Astrocyte of the hippocampus (primary cell): ENCODE measurements at regions not wholly inside any gene's neighbourhood (a gene's known extent, or its start where the extent isn't known, plus 50 kb on each side); places are given as distances from the start of the nearest gene placed in this dataset.

ENCODE experiments used
- DNase-seq: peaks from one replicate; pipeline ENCODE4 v3.0.0; 2011; ENCODE audit warnings: low read depth, low spot score

GRCh38 chr4:187232196-187232595 is 508.5 kb upstream of the FAT1 start:
- DNase-seq = no peak

DNA sequence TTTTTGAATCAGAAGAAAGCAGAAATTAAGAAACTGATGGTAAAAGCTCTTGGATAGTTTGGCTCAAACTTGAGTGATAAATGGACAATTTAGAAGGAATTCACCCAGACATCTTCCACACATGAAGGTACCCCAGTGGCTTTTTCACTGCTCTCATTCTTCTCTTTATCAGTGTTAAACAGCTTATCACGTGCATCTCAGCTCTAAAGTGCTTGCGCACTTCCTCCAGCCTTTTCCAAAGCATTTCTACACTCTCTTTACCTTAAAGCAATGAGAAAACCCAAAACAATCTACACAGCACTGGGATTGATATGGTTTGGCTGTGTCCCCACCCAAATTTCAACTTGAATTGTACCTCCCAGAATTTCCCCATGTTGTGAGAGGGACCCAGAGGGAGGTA is 509.1 kb upstream of the FAT1 start:
- DNase-seq = no peak

- DNase-seq = peak; percentile 35
These were observed 512.0 kb upstream of the FAT1 start for GRCh38 chr4:187235456-187236170.

- DNase-seq = peak; percentile 67
These were observed 512.7 kb upstream of the FAT1 start for GRCh38 chr4:187236209-187236890.

DNA sequence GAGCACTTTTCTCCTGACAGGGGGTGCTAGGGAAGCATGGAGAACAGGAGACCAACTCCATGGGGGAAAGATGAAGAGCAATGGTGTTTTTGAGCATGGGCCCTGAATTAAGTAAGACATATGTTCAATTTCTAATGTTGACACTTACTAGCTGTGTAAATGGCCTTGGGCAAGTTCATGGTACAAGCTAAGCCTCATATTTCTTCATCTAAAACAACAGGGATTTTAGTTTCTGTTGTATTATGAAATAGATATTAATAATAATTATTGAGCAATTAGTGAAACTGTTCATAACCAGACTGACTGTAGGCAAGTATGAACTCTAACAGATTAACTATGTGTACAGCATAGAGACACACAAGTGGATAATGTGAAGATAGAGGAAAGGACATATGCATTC is 515.0 kb upstream of the FAT1 start:
- DNase-seq = no peak

- DNase-seq = no peak
These were observed 528.2 kb upstream of the FAT1 start for GRCh38 chr4:187251896-187252295.

DNA sequence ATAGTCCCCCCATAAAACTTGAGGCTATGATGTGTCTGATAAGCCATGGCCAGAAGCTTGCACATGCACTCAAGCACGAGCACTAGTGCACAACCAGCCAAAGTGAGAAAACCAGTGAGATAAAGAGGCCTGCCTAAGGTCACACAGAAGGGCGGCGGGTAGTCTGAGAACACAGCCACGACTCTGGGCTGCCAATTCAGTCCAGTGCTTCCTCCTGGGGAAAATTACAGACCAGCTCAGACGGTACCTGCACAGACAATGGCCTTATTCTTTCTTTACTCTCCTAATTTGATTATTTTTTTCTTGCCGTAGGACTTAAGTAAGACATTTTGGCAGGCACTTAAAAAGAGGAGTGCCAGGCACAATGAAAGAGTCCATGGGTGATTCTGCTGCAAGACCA is 533.2 kb upstream of the FAT1 start:
- no peak for DNase-seq

- no peak for DNase-seq
These were observed 535.2 kb upstream of the FAT1 start for GRCh38 chr4:187258651-187259401.

DNA sequence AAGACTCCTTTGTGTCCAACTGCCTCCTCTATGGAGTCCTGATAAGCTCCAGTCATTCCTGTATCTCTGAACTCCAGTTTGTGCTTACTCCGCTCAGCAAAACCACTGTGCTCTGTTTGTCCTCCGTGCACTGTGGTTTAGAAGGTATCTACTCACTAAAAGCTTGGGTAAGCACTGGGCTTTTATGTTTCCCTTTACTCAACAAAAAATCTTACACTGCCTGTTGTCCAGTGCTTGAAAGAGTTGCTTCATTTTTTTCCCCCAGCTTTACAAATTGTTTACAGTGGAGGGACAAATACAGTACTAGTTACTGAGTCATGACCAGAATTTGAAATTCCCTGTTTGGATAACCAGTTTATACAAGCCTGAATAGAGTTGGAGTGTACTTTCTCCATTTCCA is 545.3 kb upstream of the FAT1 start:
- DNase-seq = peak; percentile 68

GRCh38 chr4:187270154-187270553 is 546.5 kb upstream of the FAT1 start:
- no peak for DNase-seq

DNA sequence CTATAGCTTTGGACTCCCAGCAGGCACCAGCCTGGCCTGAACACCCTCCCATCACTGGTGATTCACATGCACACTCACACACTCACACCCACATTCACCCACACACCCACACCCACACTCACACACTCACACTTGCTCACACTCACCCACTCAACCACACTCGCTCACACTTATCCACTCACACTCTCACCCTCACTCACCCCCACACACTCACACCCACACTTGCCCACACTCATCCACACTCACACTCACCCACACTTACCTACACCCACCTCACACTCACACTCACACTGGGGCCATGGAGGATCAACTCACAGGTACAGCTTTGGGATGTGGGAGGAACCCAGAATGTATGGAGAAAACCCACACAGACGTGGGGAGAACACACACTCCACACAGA is 548.2 kb upstream of the FAT1 start:
- DNase-seq = no peak

DNA sequence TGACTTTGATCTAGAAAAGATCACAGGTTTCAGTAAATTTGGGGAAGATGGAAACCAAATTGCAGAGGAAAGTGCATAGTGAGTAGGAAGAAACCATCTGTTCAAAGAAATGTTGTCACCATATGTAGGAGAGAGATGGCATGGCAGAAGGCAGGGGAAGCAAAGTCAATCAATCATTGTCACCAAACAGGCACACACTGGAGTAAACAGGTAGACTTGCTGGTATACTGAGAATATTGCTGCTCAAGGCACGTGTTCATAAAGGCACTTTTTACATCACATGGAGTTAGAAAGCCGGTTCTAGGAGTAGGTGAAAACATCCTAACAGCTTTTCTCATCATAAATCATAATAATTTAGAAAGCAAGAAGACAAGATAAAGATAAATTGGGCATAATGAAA is 550.5 kb upstream of the FAT1 start:
- DNase-seq = no peak

- DNase-seq = no peak
These were observed 553.2 kb upstream of the FAT1 start for GRCh38 chr4:187276736-187277408.

DNA sequence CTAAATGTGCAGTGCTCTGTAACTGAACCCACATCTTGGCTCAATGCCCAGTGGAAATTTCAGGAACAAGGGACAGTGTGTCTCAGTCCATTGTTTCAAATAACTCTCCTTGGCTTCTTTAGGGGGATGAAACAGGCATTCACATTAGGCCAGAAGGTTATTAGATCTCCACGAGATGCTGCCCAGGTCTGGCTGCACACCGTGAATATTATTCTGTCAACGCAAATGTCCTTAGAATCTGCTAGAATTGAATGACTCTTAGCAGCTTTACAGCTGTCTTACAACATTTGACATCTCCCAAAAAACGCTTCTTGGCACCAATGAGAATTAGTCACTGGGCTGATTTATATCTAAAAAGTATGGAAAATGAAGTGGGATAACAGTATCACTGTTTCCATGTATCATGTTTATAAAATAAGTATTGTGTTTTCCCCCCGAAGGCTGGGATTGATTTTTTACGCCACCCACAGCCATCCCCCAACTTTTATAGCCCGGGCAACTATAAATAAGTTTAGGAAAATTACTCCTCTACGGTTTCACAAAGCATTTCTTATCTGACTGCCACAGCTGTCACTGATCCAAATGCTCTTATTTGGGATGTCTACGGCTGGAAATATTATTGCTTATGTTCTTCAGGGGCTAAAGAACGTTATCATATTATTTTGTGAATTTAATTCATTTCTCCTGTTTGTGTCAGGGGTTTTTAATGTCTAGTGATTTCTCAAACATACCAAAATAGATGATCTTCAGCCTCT is 559.7 kb upstream of the FAT1 start:
- no peak for DNase-seq

- no peak for DNase-seq
These were observed 562.9 kb upstream of the FAT1 start for GRCh38 chr4:187286525-187286924.

- DNase-seq = no peak
These were observed 565.7 kb upstream of the FAT1 start for GRCh38 chr4:187289371-187289770.

DNA sequence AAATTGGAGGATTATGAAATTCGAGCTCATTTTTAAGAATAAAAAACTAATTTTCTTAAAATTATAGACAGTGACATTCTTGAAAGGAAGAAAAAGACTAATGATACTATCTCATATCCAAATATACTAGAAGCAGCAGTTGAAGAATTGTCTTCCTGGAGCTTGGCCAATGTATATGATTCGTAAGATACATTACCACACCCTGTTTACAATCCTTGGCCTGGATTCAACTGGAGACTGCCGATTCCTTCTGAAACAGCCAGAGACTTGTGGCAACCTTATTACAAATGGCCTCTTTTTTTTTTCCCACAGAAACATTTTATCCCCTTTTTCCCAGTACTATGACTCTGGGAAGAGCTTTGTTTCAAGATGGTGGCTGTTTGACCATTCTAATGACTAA is 571.2 kb upstream of the FAT1 start:
- DNase-seq = no peak

DNA sequence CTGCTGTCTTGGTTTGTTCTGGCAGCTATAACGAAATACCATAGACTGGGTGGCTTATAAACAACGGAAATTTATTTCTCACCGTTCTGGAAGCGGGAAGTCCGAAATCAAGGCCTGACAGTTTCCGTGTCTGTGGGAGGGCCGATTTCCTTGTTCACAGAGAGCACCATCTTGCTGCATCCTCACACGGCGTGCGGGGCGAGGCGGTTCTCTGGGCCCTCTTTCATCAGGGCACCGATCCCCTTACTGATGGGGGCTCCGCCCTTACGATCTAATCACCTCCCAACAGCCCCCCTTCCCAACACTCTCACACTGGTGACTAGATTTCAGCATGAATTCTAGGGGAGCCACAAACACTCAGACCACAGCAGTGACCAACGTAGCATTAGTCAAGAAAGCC is 578.3 kb upstream of the FAT1 start:
- no peak for DNase-seq

DNA sequence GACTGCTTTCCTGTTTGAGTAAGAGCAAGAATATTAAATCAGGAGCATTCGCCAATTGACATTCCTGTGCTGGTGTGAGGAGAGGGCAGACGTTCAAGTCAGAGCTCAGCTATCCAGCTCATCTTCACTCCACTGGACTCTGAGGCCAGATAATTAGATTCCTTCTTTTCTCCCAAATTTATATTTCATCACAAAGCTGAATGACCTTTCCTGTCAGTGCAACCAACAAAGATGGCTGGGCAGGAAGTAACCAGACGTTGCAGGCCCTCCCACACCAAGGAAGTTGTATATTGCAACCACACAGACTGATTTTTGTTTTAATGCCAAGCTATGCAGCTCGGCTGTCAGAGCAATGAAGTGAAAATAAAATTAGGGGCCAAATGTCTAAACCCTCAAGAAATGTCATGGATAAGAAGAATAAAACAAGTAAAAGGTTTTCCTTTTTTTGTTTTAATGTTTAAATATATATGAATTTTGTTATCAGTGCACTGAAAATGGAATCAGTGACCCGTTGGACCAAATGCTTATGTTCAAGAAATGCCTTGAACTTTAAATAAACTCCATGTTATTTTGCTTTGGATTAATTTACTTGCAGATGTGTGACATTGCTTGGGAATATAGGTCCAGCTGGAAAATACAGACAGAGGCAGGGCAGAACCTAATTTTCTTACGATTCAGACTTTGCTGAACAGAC is 578.9 kb upstream of the FAT1 start:
- peak; percentile 19 for DNase-seq

DNA sequence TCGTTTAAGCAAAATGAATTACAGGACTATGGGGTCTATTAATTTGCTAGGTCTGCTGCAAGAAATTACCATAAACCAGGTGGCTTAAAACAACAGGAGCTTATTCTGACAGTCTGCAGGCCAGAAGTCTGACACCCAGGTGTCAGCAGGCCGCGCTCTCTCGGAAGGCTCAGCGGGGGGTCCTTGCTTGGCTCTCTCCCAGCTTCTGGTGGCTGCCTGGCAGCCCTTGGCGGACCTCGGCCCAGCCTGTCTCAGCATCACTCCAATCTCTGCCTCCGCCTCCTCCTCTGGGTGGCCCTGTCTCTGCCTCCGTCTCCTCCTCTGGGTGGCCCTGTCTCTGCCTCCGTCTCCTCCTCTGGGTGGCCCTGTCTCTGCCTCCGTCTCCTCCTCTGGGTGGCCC is 580.5 kb upstream of the FAT1 start:
- no peak for DNase-seq

DNA sequence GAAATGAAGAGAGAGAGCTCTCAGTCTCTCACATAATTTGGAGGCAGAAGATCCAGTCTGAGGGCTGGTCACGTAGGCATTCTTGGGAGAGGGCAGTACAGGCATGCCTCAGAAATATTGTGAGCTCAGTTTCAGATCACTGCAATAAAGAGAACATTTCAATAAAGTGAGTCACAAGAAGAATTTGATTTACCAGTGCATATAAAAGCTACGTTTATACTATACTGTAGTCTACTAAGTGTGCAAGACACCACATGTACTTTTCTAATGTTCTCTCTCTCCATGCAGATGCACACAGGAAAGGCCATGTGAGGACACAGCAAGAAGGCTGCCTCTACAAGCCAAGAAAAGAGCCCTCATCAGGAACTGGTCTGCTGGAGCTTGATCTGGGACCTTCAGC is 583.5 kb upstream of the FAT1 start:
- peak; percentile 24 for DNase-seq
